GM12891 (cell line): ENCODE measurements at regions not wholly inside any gene's neighbourhood (a gene's known extent, or its start where the extent isn't known, plus 50 kb on each side); places are given as distances from the start of the nearest gene placed in this dataset.
A peak's percentile ranks its signal among the peaks of the same experiment; 100 is the strongest.

Source experiments
- PAX5 ChIP-seq: IDR thresholded peaks from 2 replicates; pipeline ENCODE4 v1.6.1; 2011; ENCODE audit warnings: low read length, moderate library complexity, mild to moderate bottlenecking; ENCODE audit not compliant: insufficient read depth, severe bottlenecking
- POLR2A ChIP-seq: IDR thresholded peaks from 2 replicates; pipeline ENCODE4 v1.6.1; 2011; ENCODE audit warnings: low read depth, low read length, control low read depth
- POLR2AphosphoS5 ChIP-seq: IDR thresholded peaks from 2 replicates; pipeline ENCODE4 v1.6.1; 2011; ENCODE audit warnings: low read depth, low read length, control low read depth
- SPI1 ChIP-seq: IDR thresholded peaks from 2 replicates; pipeline ENCODE4 v1.6.1; 2011; ENCODE audit warnings: low read depth, low read length, control low read depth
- TAF1 ChIP-seq: IDR thresholded peaks from 2 replicates; pipeline ENCODE4 v1.6.1; 2011; ENCODE audit warnings: low read depth, low read length, control low read depth

GRCh38 chr11:76288166-76288980 is 82.1 kb upstream of the WNT11 start:
- TF ChIP-seq POLR2A: no peak
- TF ChIP-seq TAF1: no peak
- no peak for TF ChIP-seq POLR2AphosphoS5
- TF ChIP-seq PAX5: no peak
- TF ChIP-seq SPI1: peak; percentile 49
